HEK293 (cell line): ENCODE measurements at regions not wholly inside any gene's neighbourhood (a gene's known extent, or its start where the extent isn't known, plus 50 kb on each side); places are given as distances from the start of the nearest gene placed in this dataset.

Experiments
- CTCF ChIA-PET: fragments of 350-600 bp; formaldehyde crosslinking; extraction: SDS; loops from one replicate; lab custom pipeline; 2021; ENCODE audit warnings: antibody characterized with exemption; lab: Yijun Ruan, JAX
- POLR2A ChIA-PET: fragments of 300-600 bp; formaldehyde crosslinking; extraction: SDS; loops from one replicate; lab custom pipeline; 2020; ENCODE audit warnings: antibody characterized with exemption, inconsistent platforms; lab: Yijun Ruan, JAX
- H3K27ac ChIP-seq: fragments of 200-500 bp; sonication (Bioruptor generic); 2 replicates; pipeline ENCODE4 v1.5.1; 2014; ENCODE audit warnings: low read depth, low read length, control low read depth, inconsistent platforms; ENCODE audit errors: extremely low read depth
- H3K36me3 ChIP-seq, 2 experiments: fragments of 200-500 bp in 1 of 2; sonication (Bioruptor generic) in 1 of 2; 1 replicate in 1 of 2; 2 replicates in 1 of 2; pipeline ENCODE4 v1.5.1; 2014 to 2017; ENCODE audit warnings: inconsistent platforms in 2 of 2, low read length in 2 of 2; ENCODE audit not compliant: control insufficient read depth in 2 of 2, insufficient read depth in 1 of 2
- H3K4me1 ChIP-seq: fragments of 200-500 bp; sonication (Bioruptor generic); 2 replicates; pipeline ENCODE4 v1.5.1; 2014; ENCODE audit warnings: mild to moderate bottlenecking, low read length, inconsistent platforms; ENCODE audit not compliant: control insufficient read depth, insufficient read depth
- H3K4me3 ChIP-seq: 2 replicates; pipeline ENCODE4 v1.5.1; 2011; ENCODE audit warnings: low read depth, mild to moderate bottlenecking, control low read depth, low read length, moderate library complexity
- H3K9me3 ChIP-seq: fragments of 200-500 bp; sonication (Bioruptor generic); 2 replicates; pipeline ENCODE4 v1.5.1; 2014; ENCODE audit warnings: low read depth, low read length, inconsistent platforms; ENCODE audit not compliant: control insufficient read depth, insufficient read depth
- KLF16 ChIP-seq: fragments of 450-650 bp; formaldehyde crosslinking; IDR thresholded peaks from 2 replicates; pipeline ENCODE4 v1.5.1; 2017; ENCODE audit warnings: missing biosample characterization, missing genetic modification characterization
- KLF17 ChIP-seq: fragments of 450-650 bp; formaldehyde crosslinking; IDR thresholded peaks from 2 replicates; pipeline ENCODE4 v1.5.1; 2016; ENCODE audit warnings: missing biosample characterization, missing genetic modification characterization
- KLF8 ChIP-seq: fragments of 450-650 bp; formaldehyde crosslinking; IDR thresholded peaks from 2 replicates; pipeline ENCODE4 v1.5.1; 2016; ENCODE audit warnings: missing biosample characterization, missing genetic modification characterization
- MEIS1 ChIP-seq: sonication (generic); formaldehyde crosslinking; IDR thresholded peaks from 2 replicates; pipeline ENCODE4 v1.8.1; 2022; ENCODE audit warnings: missing genetic modification reagents, mild to moderate bottlenecking, borderline replicate concordance
- REPIN1 ChIP-seq: fragments of 450-650 bp; formaldehyde crosslinking; IDR thresholded peaks from 2 replicates; pipeline ENCODE4 v1.5.1; 2017; ENCODE audit warnings: missing biosample characterization, missing genetic modification characterization, low read depth
- ZIC2 ChIP-seq: fragments of 450-650 bp; formaldehyde crosslinking; IDR thresholded peaks from 2 replicates; pipeline ENCODE4 v1.5.1; 2016; ENCODE audit warnings: missing biosample characterization, missing genetic modification characterization
- ZNF184 ChIP-seq: fragments of 450-650 bp; IDR thresholded peaks from 2 replicates; pipeline ENCODE4 v1.5.1; 2018; ENCODE audit warnings: missing biosample characterization, mild to moderate bottlenecking, missing genetic modification characterization
- ZNF302 ChIP-seq: fragments of 450-650 bp; formaldehyde crosslinking; IDR thresholded peaks from 2 replicates; pipeline ENCODE4 v1.5.1; 2016; ENCODE audit warnings: missing biosample characterization, missing genetic modification characterization, low read depth
- ZNF350 ChIP-seq: fragments of 450-650 bp; formaldehyde crosslinking; IDR thresholded peaks from 2 replicates; pipeline ENCODE4 v1.5.0; 2017; ENCODE audit warnings: missing biosample characterization, mild to moderate bottlenecking, missing genetic modification characterization
- ZNF398 ChIP-seq: fragments of 450-650 bp; formaldehyde crosslinking; IDR thresholded peaks from 2 replicates; pipeline ENCODE4 v1.5.1; 2017; ENCODE audit warnings: missing biosample characterization, missing genetic modification characterization
- ZNF433 ChIP-seq: fragments of 450-650 bp; formaldehyde crosslinking; IDR thresholded peaks from 2 replicates; pipeline ENCODE4 v1.5.1; 2016; ENCODE audit warnings: missing biosample characterization, missing genetic modification characterization, low read depth
- ZNF513 ChIP-seq: fragments of 450-650 bp; IDR thresholded peaks from 2 replicates; pipeline ENCODE4 v1.5.1; 2018; ENCODE audit warnings: missing biosample characterization, missing genetic modification characterization
- ZNF518A ChIP-seq: fragments of 450-650 bp; formaldehyde crosslinking; conservative IDR thresholded peaks from 2 replicates; pipeline ENCODE4 v1.5.1; 2016; ENCODE audit warnings: low read depth, missing biosample characterization, missing genetic modification characterization
- ZNF600 ChIP-seq: fragments of 450-650 bp; formaldehyde crosslinking; IDR thresholded peaks from 2 replicates; pipeline ENCODE4 v1.5.1; 2016; ENCODE audit warnings: missing biosample characterization, missing genetic modification characterization
- ZNF645 ChIP-seq: fragments of 450-650 bp; formaldehyde crosslinking; IDR thresholded peaks from 2 replicates; pipeline ENCODE4; 2016; ENCODE audit warnings: missing biosample characterization, missing genetic modification characterization
- ZNF660 ChIP-seq: fragments of 450-650 bp; IDR thresholded peaks from 2 replicates; pipeline ENCODE4 v1.5.1; 2018; ENCODE audit warnings: missing biosample characterization, mild to moderate bottlenecking, missing genetic modification characterization
- ZNF747 ChIP-seq: fragments of 450-650 bp; formaldehyde crosslinking; IDR thresholded peaks from 2 replicates; pipeline ENCODE4 v1.5.1; 2016; ENCODE audit warnings: missing biosample characterization, missing genetic modification characterization
- ZNF843 ChIP-seq: fragments of 450-650 bp; formaldehyde crosslinking; IDR thresholded peaks from 2 replicates; pipeline ENCODE4 v1.5.1; 2016; ENCODE audit warnings: missing biosample characterization, missing genetic modification characterization
- ZXDB ChIP-seq: fragments of 450-650 bp; formaldehyde crosslinking; IDR thresholded peaks from 2 replicates; pipeline ENCODE4 v1.5.1; 2016; ENCODE audit warnings: missing biosample characterization, missing genetic modification characterization

GRCh38 chr3:124597273-124597672 is 133.0 kb upstream of the UMPS start:
- POLR2A ChIA-PET, result no interaction called here
- CTCF ChIA-PET, result interaction anchor here (1.0 to 1.1 kb wide), 2 partner anchors 29 to 91 kb away, joined by 4 to 5 read pairs; no protein-coding TSS in a partner anchor
- TF ChIP-seq ZNF350 (tag by site-specific recombination), result no peak
- no peak for TF ChIP-seq KLF16 (tag by site-specific recombination)
- no peak for TF ChIP-seq ZNF184 (tag by site-specific recombination)
- TF ChIP-seq ZNF513 (tag by site-specific recombination), result no peak
- no peak for TF ChIP-seq KLF8 (tag by site-specific recombination)
- TF ChIP-seq ZIC2 (tag by site-specific recombination), result no peak
- no peak for TF ChIP-seq ZNF660 (tag by site-specific recombination)
- TF ChIP-seq REPIN1, result no peak
- TF ChIP-seq ZNF518A (tag by site-specific recombination), result no peak
- TF ChIP-seq ZNF398 (tag by site-specific recombination), result no peak
- TF ChIP-seq ZNF747, result no peak
- TF ChIP-seq ZNF600, result no peak
- TF ChIP-seq MEIS1 (CRISPR knock-in tag), result no peak
- no peak for TF ChIP-seq ZNF302 (tag by site-specific recombination)
- no peak for TF ChIP-seq KLF17
- TF ChIP-seq ZNF843 (tag by site-specific recombination), result no peak

GRCh38 chr3:124597979-124598378 is 132.3 kb upstream of the UMPS start:
- Histone ChIP-seq H3K4me1 (no peaks in the 10 kb centered on the region), H3K36me3 (no peaks in the 10 kb centered on the region), H3K27ac (no peak overlapping the region), H3K9me3 (no peaks in the 10 kb centered on the region)
- ChIA-PET POLR2A (no interaction called here), CTCF (interaction anchor here (1.0 kb wide), 1 partner anchor 30 kb away, joined by 4 read pairs; no protein-coding TSS in a partner anchor)
- TF ChIP-seq ZNF433 (tag by site-specific recombination) (no peak), KLF16 (tag by site-specific recombination) (no peak), ZXDB (tag by site-specific recombination) (no peak), ZNF645 (no peak)
- TF ChIP-seq, all 188 proteins: peak for 0
- H3K4me3 ChIP-seq, result no peak overlapping the region

More at GRCh38 chr3:124597273-124597672, 133.0 kb upstream of the UMPS start:
- no peaks in the 10 kb centered on the region for H3K36me3 ChIP-seq
- no peaks in the 10 kb centered on the region for H3K4me1 ChIP-seq
- no peak overlapping the region for H3K27ac ChIP-seq
- H3K4me3 ChIP-seq, result no peak overlapping the region
- H3K9me3 ChIP-seq, result no peaks in the 10 kb centered on the region
